ENCODE measurements at regions not wholly inside any gene's neighbourhood (a gene's known extent, or its start where the extent isn't known, plus 50 kb on each side); places are given as distances from the start of the nearest gene placed in this dataset.

DNA sequence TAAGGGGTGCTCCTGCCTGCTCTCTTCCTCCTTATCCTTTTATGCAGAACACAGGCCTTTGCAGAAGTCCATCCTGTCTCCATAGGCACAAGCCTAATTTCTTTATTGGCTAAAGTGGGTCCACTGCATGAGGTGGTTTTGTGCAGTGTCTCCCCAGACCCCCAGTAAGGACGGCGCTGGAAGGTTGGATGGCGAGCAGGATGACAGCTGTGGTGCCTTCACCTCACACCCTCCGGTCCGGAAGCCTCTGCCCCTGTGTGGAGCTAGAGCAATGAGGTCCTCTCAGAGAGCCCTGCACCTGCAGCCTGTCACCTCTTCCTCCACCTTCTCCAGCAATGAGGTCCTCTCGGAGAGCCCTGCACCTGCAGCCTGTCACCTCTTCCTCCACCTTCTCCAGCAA lies 393.7 kb upstream of the IRX1 start:
- H3K27me3 Mint-ChIP-seq, result no peaks in the 10 kb centered on the region
- no peaks in the 10 kb centered on the region for H3K4me1 Mint-ChIP-seq
- no peaks in the 10 kb centered on the region for H3K36me3 Mint-ChIP-seq (ENCODE audit: insufficient read depth)
- no peak overlapping the region for H3K4me3 Mint-ChIP-seq
- DNase-seq (ENCODE audit: low spot score in 2 of 2) (no peak), ATAC-seq (replicated peaks; ENCODE audit: extremely low read depth, poor library complexity, severe bottlenecking) (no peak)
- H3K27ac Mint-ChIP-seq (ENCODE audit: low read depth), result no peak overlapping the region
- peaks cover 18% of the 10 kb centered on the region for H3K9me3 Mint-ChIP-seq

GRCh38 chr5:3201121-3201520 lies 394.5 kb upstream of the IRX1 start:
- Mint-ChIP-seq H3K9me3 (peaks cover 18% of the 10 kb centered on the region), H3K4me3 (no peak overlapping the region), H3K27ac (ENCODE audit: low read depth) (no peak overlapping the region), H3K36me3 (ENCODE audit: insufficient read depth) (no peaks in the 10 kb centered on the region), H3K4me1 (no peaks in the 10 kb centered on the region), H3K27me3 (no peaks in the 10 kb centered on the region)
- DNase-seq (ENCODE audit: low spot score in 2 of 2) (no peak), ATAC-seq (replicated peaks; ENCODE audit: extremely low read depth, poor library complexity, severe bottlenecking) (no peak)

DNA sequence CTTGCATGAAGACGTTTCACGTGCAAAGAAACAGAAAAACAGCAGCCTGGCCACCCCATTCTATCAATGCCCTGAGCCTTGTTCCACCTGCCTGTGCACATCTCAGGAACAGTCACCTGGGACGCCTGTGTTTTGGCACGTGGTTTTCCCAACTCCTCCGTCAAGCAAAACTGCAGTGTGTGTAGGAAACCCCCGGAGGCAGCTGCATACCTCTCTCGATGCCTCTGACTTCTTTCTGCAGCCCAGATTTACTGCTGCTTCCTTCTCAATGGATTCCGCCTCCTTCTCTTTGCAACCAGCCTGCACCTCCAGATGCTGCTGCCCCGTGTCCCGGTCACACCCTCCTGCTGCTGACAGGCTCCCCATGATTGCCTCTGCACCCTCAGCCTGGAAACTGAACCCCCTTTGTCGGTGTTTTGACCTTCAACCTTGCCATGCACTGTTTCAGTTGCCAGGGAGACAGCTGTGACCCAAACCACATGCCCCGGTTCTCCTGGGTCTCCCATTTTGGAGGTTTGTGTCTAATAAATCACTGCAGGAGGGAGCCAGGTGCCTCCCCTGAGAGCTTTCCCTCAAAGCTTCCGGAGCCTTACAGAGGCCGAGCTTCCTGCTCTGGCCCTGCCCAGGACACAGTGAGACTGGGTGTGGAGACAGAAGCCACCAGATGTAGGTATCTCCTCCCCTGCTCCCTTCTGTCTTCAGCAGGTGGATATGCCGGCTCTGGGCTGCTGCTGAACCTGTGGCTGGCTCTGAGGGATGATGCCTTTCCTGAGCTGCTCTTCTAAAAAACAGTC lies 395.5 kb upstream of the IRX1 start:
- no peak for DNase-seq (ENCODE audit: low spot score in 2 of 2)
- no peak for ATAC-seq (replicated peaks; ENCODE audit: extremely low read depth, poor library complexity, severe bottlenecking)
- H3K27me3 Mint-ChIP-seq, result no peaks in the 10 kb centered on the region

DNA sequence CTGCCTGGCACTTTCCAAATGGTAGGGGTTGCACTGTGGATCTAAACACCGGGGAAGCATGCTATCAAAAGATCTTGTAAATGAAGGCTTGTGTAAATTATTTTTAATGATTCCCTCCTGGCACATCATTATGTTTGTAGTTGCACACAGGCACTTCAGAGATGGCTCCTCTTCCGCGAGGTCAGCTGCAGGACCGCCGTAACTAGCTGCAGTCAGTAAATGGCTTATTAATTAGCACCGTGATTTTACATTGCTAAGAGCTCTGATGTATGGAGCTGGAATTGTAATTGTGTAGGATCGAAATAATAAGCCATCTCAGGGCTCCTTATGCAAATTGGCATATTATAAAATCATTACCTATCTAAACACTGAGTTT lies 397.6 kb upstream of the IRX1 start:
- H3K27ac Mint-ChIP-seq (ENCODE audit: low read depth), result no peak overlapping the region
- no peaks in the 10 kb centered on the region for H3K36me3 Mint-ChIP-seq (ENCODE audit: insufficient read depth)
- H3K4me1 Mint-ChIP-seq, result no peaks in the 10 kb centered on the region
- H3K27me3 Mint-ChIP-seq, result no peaks in the 10 kb centered on the region
- peaks cover 7% of the 10 kb centered on the region for H3K9me3 Mint-ChIP-seq
- ATAC-seq (replicated peaks; ENCODE audit: extremely low read depth, poor library complexity, severe bottlenecking) (no peak), DNase-seq (ENCODE audit: low spot score in 2 of 2) (no peak)
- no peak overlapping the region for H3K4me3 Mint-ChIP-seq

More for the DNA sequence above, 395.5 kb upstream of the IRX1 start:
- no peak overlapping the region for H3K27ac Mint-ChIP-seq (ENCODE audit: low read depth)
- no peaks in the 10 kb centered on the region for H3K4me1 Mint-ChIP-seq
- H3K4me3 Mint-ChIP-seq, result no peak overlapping the region
- H3K36me3 Mint-ChIP-seq (ENCODE audit: insufficient read depth), result no peaks in the 10 kb centered on the region
- peaks cover 12% of the 10 kb centered on the region for H3K9me3 Mint-ChIP-seq

DNA sequence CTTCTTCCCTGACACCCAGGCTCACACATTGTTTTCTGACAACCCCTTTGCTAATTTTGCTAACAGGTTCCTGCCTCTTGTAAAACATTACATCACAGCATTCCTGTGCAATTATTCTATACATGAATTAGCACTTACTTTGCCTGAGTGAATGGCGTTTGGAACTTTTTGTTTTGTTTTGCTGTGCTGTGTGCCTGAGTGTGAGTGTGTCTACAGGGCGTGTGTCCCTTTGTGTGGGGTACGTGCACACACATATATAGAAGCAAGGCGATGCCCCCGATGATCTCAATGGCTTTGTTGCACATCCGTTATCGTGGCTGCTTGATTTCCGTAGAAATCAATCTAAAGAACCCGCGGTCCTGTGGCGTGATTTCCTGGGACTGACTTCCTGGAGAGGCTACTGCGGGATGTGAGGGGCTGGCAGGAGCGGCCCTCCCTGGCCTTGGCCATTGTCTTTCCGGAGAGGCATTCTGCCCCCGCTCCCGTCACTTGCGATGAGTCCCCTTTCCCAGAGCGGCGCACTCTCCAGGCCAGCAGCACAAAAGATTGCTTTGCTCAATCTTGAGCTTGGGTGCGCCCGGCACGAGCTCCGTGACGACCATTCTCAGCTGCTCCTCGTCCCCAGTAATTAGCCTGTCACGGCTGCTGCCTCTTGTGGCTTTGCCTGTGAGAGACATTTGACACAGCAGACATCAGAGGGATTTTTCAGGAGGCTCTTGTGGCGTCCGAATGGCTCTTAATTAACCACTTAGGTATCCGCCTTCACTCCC lies 398.1 kb upstream of the IRX1 start:
- Mint-ChIP-seq H3K27me3 (no peaks in the 10 kb centered on the region), H3K4me1 (no peaks in the 10 kb centered on the region), H3K4me3 (no peak overlapping the region), H3K36me3 (ENCODE audit: insufficient read depth) (no peaks in the 10 kb centered on the region), H3K27ac (ENCODE audit: low read depth) (no peak overlapping the region), H3K9me3 (peaks cover 1% of the 10 kb centered on the region)
- no peak for ATAC-seq (replicated peaks; ENCODE audit: extremely low read depth, poor library complexity, severe bottlenecking)
- no peak for DNase-seq (ENCODE audit: low spot score in 2 of 2)

GRCh38 chr5:3195994-3196393 lies 399.6 kb upstream of the IRX1 start:
- H3K36me3 Mint-ChIP-seq (ENCODE audit: insufficient read depth), result no peaks in the 10 kb centered on the region
- no peaks in the 10 kb centered on the region for H3K4me1 Mint-ChIP-seq
- no peak for DNase-seq (ENCODE audit: low spot score in 2 of 2)
- no peak for ATAC-seq (replicated peaks; ENCODE audit: extremely low read depth, poor library complexity, severe bottlenecking)
- no peaks in the 10 kb centered on the region for H3K27me3 Mint-ChIP-seq
- no peak overlapping the region for H3K4me3 Mint-ChIP-seq
- peaks cover 2% of the 10 kb centered on the region for H3K9me3 Mint-ChIP-seq
- no peak overlapping the region for H3K27ac Mint-ChIP-seq (ENCODE audit: low read depth)

GRCh38 chr5:3194684-3195083 lies 400.9 kb upstream of the IRX1 start:
- Mint-ChIP-seq H3K9me3 (peaks cover 5% of the 10 kb centered on the region), H3K4me3 (no peak overlapping the region), H3K4me1 (no peaks in the 10 kb centered on the region), H3K27ac (ENCODE audit: low read depth) (no peak overlapping the region), H3K36me3 (ENCODE audit: insufficient read depth) (no peaks in the 10 kb centered on the region), H3K27me3 (no peaks in the 10 kb centered on the region)
- ATAC-seq (replicated peaks; ENCODE audit: extremely low read depth, poor library complexity, severe bottlenecking) (no peak), DNase-seq (ENCODE audit: low spot score in 2 of 2) (no peak)

DNA sequence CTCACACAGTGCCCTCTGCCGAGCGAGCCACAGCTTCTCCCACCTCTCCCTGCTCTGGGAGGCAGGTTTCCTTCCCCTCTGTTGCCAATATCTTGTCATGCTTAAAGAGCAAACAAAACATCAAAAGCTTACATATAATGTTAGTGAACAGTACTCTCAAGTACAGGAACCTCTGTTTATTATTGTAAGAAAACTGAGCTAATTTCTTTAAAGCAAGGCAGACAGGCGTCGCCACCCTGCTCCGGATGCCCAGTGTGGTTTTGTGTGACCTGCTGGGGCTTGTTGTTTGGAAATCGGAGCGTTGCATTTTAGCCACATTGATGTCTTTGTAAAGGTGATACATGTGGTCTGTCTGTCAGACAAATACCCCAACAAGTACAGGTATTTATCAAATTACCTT lies 401.4 kb upstream of the IRX1 start:
- ATAC-seq (replicated peaks; ENCODE audit: extremely low read depth, poor library complexity, severe bottlenecking), result no peak
- H3K27ac Mint-ChIP-seq (ENCODE audit: low read depth), result no peak overlapping the region
- H3K4me3 Mint-ChIP-seq, result no peak overlapping the region
- DNase-seq (ENCODE audit: low spot score in 2 of 2), result no peak
- peaks cover 5% of the 10 kb centered on the region for H3K9me3 Mint-ChIP-seq
- no peaks in the 10 kb centered on the region for H3K4me1 Mint-ChIP-seq
- no peaks in the 10 kb centered on the region for H3K36me3 Mint-ChIP-seq (ENCODE audit: insufficient read depth)
- H3K27me3 Mint-ChIP-seq, result no peaks in the 10 kb centered on the region

DNA sequence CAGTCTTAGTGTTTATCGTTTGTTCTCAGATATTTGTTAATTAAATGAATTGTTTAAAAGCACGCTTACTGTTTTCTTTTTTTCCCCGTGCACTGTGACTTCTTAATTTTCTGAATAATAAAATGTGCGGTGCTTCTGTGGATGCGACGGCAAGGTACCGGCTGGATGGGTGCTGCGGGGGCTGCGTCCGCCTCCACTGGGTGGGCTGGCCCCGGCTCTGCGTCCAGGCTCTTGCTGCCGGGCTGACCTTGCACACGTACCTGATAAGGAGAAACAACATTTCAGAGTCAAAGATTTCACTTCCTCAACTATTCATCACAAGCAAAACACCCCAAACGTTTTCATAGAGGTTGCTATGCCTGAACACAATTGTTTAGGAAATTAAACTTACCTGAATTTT lies 404.0 kb upstream of the IRX1 start:
- ATAC-seq (replicated peaks; ENCODE audit: extremely low read depth, poor library complexity, severe bottlenecking) (no peak), DNase-seq (ENCODE audit: low spot score in 2 of 2) (no peak)
- Mint-ChIP-seq H3K27me3 (no peaks in the 10 kb centered on the region), H3K36me3 (ENCODE audit: insufficient read depth) (no peaks in the 10 kb centered on the region), H3K4me3 (no peak overlapping the region), H3K4me1 (no peaks in the 10 kb centered on the region), H3K9me3 (peaks cover 5% of the 10 kb centered on the region), H3K27ac (ENCODE audit: low read depth) (no peak overlapping the region)

DNA sequence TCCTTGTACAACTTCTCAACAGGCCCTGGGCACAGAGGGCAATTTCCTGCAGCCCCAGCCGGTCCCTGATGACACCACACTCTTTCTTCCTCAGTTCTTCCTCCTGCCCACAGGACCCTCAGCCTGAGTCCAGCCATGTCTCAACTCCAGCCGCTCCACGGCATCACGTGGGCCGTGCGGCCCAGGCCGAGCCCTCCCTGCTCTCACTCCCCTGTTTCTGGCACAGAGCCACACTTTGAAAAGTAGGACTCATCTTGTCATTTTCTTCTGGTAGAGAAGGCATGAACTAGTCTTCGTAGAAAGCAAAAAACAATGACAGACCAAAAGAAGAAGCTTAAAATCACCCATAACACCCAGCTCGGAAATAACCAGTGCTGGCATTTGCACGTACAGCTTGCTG lies 404.7 kb upstream of the IRX1 start:
- no peak overlapping the region for H3K27ac Mint-ChIP-seq (ENCODE audit: low read depth)
- DNase-seq (ENCODE audit: low spot score in 2 of 2) (no peak), ATAC-seq (replicated peaks; ENCODE audit: extremely low read depth, poor library complexity, severe bottlenecking) (no peak)
- no peaks in the 10 kb centered on the region for H3K4me1 Mint-ChIP-seq
- H3K27me3 Mint-ChIP-seq, result no peaks in the 10 kb centered on the region
- H3K9me3 Mint-ChIP-seq, result peaks cover 5% of the 10 kb centered on the region
- no peak overlapping the region for H3K4me3 Mint-ChIP-seq
- H3K36me3 Mint-ChIP-seq (ENCODE audit: insufficient read depth), result no peaks in the 10 kb centered on the region

- Mint-ChIP-seq H3K36me3 (ENCODE audit: insufficient read depth) (no peaks in the 10 kb centered on the region), H3K4me3 (no peak overlapping the region), H3K27me3 (no peaks in the 10 kb centered on the region), H3K4me1 (no peaks in the 10 kb centered on the region), H3K27ac (ENCODE audit: low read depth) (no peak overlapping the region), H3K9me3 (peaks cover 5% of the 10 kb centered on the region)
- no peak for DNase-seq (ENCODE audit: low spot score in 2 of 2)
- ATAC-seq (replicated peaks; ENCODE audit: extremely low read depth, poor library complexity, severe bottlenecking), result no peak
These were observed 405.2 kb upstream of the IRX1 start for GRCh38 chr5:3190433-3190832.

DNA sequence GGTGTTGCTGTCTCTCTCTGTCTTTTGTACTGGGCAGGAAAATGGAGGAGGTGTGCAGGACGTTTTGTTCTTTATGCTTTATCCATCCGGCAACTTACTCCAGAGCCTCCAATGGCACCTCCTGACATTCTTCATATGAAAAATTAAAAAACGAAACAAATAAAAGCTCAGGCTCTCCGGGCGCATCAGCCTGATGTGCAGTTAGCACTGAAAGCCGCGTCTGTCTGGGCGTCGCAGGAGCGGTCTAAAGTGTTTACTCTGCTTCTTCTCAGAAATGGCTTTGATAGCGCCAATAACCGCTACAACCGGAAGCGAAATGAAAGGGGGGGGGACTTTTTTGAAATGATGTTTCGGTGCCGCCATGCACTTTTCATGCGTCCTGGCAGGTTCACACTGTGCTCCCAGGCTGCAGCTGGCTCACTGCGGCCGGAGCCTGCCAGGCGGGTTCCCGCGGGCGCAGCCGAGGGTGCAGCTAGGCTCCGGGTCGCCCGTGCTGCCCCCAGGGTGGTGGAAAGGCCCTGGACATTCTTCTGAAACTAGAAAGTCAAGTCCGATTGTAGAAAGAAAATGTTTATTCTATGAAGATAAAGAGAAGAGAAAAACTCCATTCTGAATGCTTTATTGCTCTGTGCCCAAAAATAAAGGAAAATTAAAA lies 407.7 kb upstream of the IRX1 start:
- H3K9me3 Mint-ChIP-seq, result peaks cover 5% of the 10 kb centered on the region
- DNase-seq (ENCODE audit: low spot score in 2 of 2) (no peak), ATAC-seq (replicated peaks; ENCODE audit: extremely low read depth, poor library complexity, severe bottlenecking) (no peak)
- no peaks in the 10 kb centered on the region for H3K27me3 Mint-ChIP-seq
- H3K27ac Mint-ChIP-seq (ENCODE audit: low read depth), result no peak overlapping the region
- H3K4me1 Mint-ChIP-seq, result no peaks in the 10 kb centered on the region
- no peaks in the 10 kb centered on the region for H3K36me3 Mint-ChIP-seq (ENCODE audit: insufficient read depth)
- H3K4me3 Mint-ChIP-seq, result no peak overlapping the region

Data from central memory CD8-positive, alpha-beta T cell (primary cell).